ENCODE measurements at regions not wholly inside any gene's neighbourhood (a gene's known extent, or its start where the extent isn't known, plus 50 kb on each side); places are given as distances from the start of the nearest gene placed in this dataset.
"Not testable (repeated sequence)": the region's sequence is repeated elsewhere in the genome, so short reads cannot be mapped to it uniquely, and the experiment has no call there.

GRCh38 chr6:104676679-104677078, 183.0 kb downstream of the HACE1 start:
- DNase-seq, result not testable (repeated sequence)

- not testable (repeated sequence) for DNase-seq
Observed at GRCh38 chr6:104675161-104675560, 184.6 kb downstream of the HACE1 start.

GRCh38 chr6:104673078-104673477, 186.6 kb downstream of the HACE1 start:
- DNase-seq, result not testable (repeated sequence)

GRCh38 chr6:104671591-104671891, 188.2 kb downstream of the HACE1 start:
- DNase-seq, result not testable (repeated sequence)

GRCh38 chr6:104670834-104671590, 188.7 kb downstream of the HACE1 start:
- DNase-seq, result not testable (repeated sequence)

- DNase-seq, result no peak
Observed at GRCh38 chr6:104669483-104669882, 190.2 kb downstream of the HACE1 start.

- DNase-seq, result no peak
Observed at GRCh38 chr6:104656235-104656634, 203.5 kb downstream of the HACE1 start.

- DNase-seq, result no peak
Observed at GRCh38 chr6:104653781-104654180, 205.9 kb downstream of the HACE1 start.

- no peak for DNase-seq
Observed at GRCh38 chr6:104648347-104648746, 211.4 kb downstream of the HACE1 start.

- DNase-seq, result no peak
Observed at GRCh38 chr6:104644848-104645247, 214.9 kb downstream of the HACE1 start.

- DNase-seq, result no peak
Observed at GRCh38 chr6:104642871-104643270, 216.8 kb downstream of the HACE1 start.

GRCh38 chr6:104640761-104641160, 219.0 kb downstream of the HACE1 start:
- no peak for DNase-seq

GRCh38 chr6:104640150-104640700, 219.5 kb downstream of the HACE1 start:
- no peak for DNase-seq

- DNase-seq, result no peak
Observed at GRCh38 chr6:104639668-104640067, 220.1 kb downstream of the HACE1 start.

GRCh38 chr6:104638841-104639290, 220.9 kb downstream of the HACE1 start:
- no peak for DNase-seq

- DNase-seq, result no peak
Observed at GRCh38 chr6:104633125-104633524, 226.6 kb downstream of the HACE1 start.

GRCh38 chr6:104632588-104632987, 227.1 kb downstream of the HACE1 start:
- DNase-seq, result no peak

GRCh38 chr6:104630955-104631354, 228.8 kb downstream of the HACE1 start:
- no peak for DNase-seq

- no peak for DNase-seq
Observed at GRCh38 chr6:104630522-104630921, 229.2 kb downstream of the HACE1 start.

GRCh38 chr6:104629826-104630225, 229.9 kb downstream of the HACE1 start:
- DNase-seq, result no peak

- DNase-seq, result no peak
Observed at GRCh38 chr6:104625536-104625935, 234.2 kb downstream of the HACE1 start.

- DNase-seq, result no peak
Observed at GRCh38 chr6:104623052-104623690, 236.5 kb downstream of the HACE1 start.

- DNase-seq, result no peak
Observed at GRCh38 chr6:104621396-104621795, 238.3 kb downstream of the HACE1 start.

- no peak for DNase-seq
Observed at GRCh38 chr6:104617591-104617990, 242.1 kb downstream of the HACE1 start.

All from effector CD4-positive, alpha-beta T cell (primary cell).